Suprapubic skin (tissue), 4 donors: ENCODE measurements at regions not wholly inside any gene's neighbourhood (a gene's known extent, or its start where the extent isn't known, plus 50 kb on each side); places are given as distances from the start of the nearest gene placed in this dataset.

Experiments
- DNase-seq, 2 donors: peaks; one replicate each; pipeline ENCODE4 v3.0.0-alpha.2; 2019; ENCODE audit warnings: low spot score in 2 of 2
- H3K27ac ChIP-seq: fragments of 200-600 bp; sonication (generic); one replicate; pipeline ENCODE4 v1.5.1; 2019
- H3K27me3 ChIP-seq: fragments of 200-600 bp; sonication (generic); one replicate; pipeline ENCODE4 v1.5.1; 2019
- H3K36me3 ChIP-seq: fragments of 200-600 bp; sonication (generic); one replicate; pipeline ENCODE4 v1.5.1; 2019
- H3K4me1 ChIP-seq: fragments of 200-600 bp; sonication (generic); one replicate; pipeline ENCODE4 v1.5.1; 2019
- H3K4me3 ChIP-seq: fragments of 200-600 bp; sonication (generic); one replicate; pipeline ENCODE4 v1.5.1; 2019; ENCODE audit warnings: mild to moderate bottlenecking
- H3K9me3 ChIP-seq: fragments of 200-600 bp; sonication (generic); one replicate; pipeline ENCODE4 v1.5.1; 2019
- EP300 ChIP-seq: sonication (generic); formaldehyde crosslinking; IDR thresholded peaks from one replicate; pipeline ENCODE4 v1.6.1; 2017; ENCODE audit warnings: antibody characterized with exemption
- POLR2A ChIP-seq, 2 donors: fragments of 450-650 bp; IDR thresholded peaks; one replicate each; pipeline ENCODE4 v1.6.1; 2017; ENCODE audit warnings: antibody characterized with exemption in 2 of 2, mild to moderate bottlenecking in 2 of 2, moderate library complexity in 2 of 2
- POLR2AphosphoS5 ChIP-seq, 3 donors: sonication (generic); formaldehyde crosslinking; IDR thresholded peaks; one replicate each; pipeline ENCODE4 v1.6.1; 2017; ENCODE audit warnings: antibody characterized with exemption in 3 of 3
- WGBS: methylation state at CpG from one replicate; pipeline ENCODE4 v1.1.5; 2018; 5-methylcytosine and 5-hydroxymethylcytosine counted together
- TF ChIP-seq, protein P1 (sequence below), 2 donors: fragments of 200-600 bp in 1 of 2; fragments of 450-650 bp in 1 of 2; sonication (generic) in 1 of 2; IDR thresholded peaks; one replicate each; pipeline ENCODE4 v1.5.1; 2016 to 2019; ENCODE audit warnings: antibody characterized with exemption in 2 of 2, mild to moderate bottlenecking in 1 of 2, moderate library complexity in 1 of 2

- DNase-seq = no peak
- no peaks in the 10 kb centered on the region for H3K9me3 ChIP-seq
- H3K36me3 ChIP-seq = no peaks in the 10 kb centered on the region
- no peaks in the 10 kb centered on the region for H3K27me3 ChIP-seq
- no peak overlapping the region for H3K4me3 ChIP-seq
- TF ChIP-seq, protein P1, sequence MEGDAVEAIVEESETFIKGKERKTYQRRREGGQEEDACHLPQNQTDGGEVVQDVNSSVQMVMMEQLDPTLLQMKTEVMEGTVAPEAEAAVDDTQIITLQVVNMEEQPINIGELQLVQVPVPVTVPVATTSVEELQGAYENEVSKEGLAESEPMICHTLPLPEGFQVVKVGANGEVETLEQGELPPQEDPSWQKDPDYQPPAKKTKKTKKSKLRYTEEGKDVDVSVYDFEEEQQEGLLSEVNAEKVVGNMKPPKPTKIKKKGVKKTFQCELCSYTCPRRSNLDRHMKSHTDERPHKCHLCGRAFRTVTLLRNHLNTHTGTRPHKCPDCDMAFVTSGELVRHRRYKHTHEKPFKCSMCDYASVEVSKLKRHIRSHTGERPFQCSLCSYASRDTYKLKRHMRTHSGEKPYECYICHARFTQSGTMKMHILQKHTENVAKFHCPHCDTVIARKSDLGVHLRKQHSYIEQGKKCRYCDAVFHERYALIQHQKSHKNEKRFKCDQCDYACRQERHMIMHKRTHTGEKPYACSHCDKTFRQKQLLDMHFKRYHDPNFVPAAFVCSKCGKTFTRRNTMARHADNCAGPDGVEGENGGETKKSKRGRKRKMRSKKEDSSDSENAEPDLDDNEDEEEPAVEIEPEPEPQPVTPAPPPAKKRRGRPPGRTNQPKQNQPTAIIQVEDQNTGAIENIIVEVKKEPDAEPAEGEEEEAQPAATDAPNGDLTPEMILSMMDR (IDR thresholded peaks at IDR 0.05) = no peak
- no peak for TF ChIP-seq EP300
- WGBS = 90% methylated on average over 3 of the region's 3 CpGs
- no peak overlapping the region for H3K27ac ChIP-seq
- peaks cover 54% of the 10 kb centered on the region for H3K4me1 ChIP-seq
These were observed 80.9 kb upstream of the FUT8 start for GRCh38 chr14:65331652-65332051.

- WGBS = 89% methylated on average over 2 of the region's 2 CpGs
- Histone ChIP-seq H3K27ac (no peak overlapping the region), H3K4me1 (peaks cover 58% of the 10 kb centered on the region), H3K36me3 (no peaks in the 10 kb centered on the region), H3K4me3 (no peak overlapping the region), H3K27me3 (no peaks in the 10 kb centered on the region), H3K9me3 (no peaks in the 10 kb centered on the region)
- DNase-seq = no peak
- TF ChIP-seq POLR2A (IDR thresholded peaks at IDR 0.05) (no peak), POLR2AphosphoS5 (IDR thresholded peaks at IDR 0.05) (no peak), EP300 (no peak)
- TF ChIP-seq, protein P1 (IDR thresholded peaks at IDR 0.05) = no peak
These were observed 80.2 kb upstream of the FUT8 start for GRCh38 chr14:65332141-65332871.

GRCh38 chr14:65333943-65334687 is 78.4 kb upstream of the FUT8 start:
- Histone ChIP-seq H3K4me3 (no peak overlapping the region), H3K36me3 (no peaks in the 10 kb centered on the region), H3K4me1 (peaks cover 58% of the 10 kb centered on the region), H3K9me3 (no peaks in the 10 kb centered on the region), H3K27ac (peak overlapping the region; percentile 77), H3K27me3 (no peaks in the 10 kb centered on the region)
- TF ChIP-seq, protein P1 (IDR thresholded peaks at IDR 0.05) = no peak
- no peak for TF ChIP-seq EP300
- no peak for TF ChIP-seq POLR2AphosphoS5 (IDR thresholded peaks at IDR 0.05)
- TF ChIP-seq POLR2A (IDR thresholded peaks at IDR 0.05) = no peak
- WGBS = 31% methylated on average over 8 of the region's 8 CpGs
- DNase-seq = no peak

GRCh38 chr14:65334765-65335410 is 77.6 kb upstream of the FUT8 start:
- TF ChIP-seq POLR2AphosphoS5 (IDR thresholded peaks at IDR 0.05) (no peak), POLR2A (IDR thresholded peaks at IDR 0.05) (no peak), EP300 (no peak)
- TF ChIP-seq, protein P1 (IDR thresholded peaks at IDR 0.05) = no peak
- Histone ChIP-seq H3K27ac (peak overlapping the region; percentile 77), H3K4me1 (peaks cover 53% of the 10 kb centered on the region), H3K4me3 (no peak overlapping the region), H3K27me3 (no peaks in the 10 kb centered on the region), H3K36me3 (no peaks in the 10 kb centered on the region), H3K9me3 (no peaks in the 10 kb centered on the region)
- WGBS = 46% methylated on average over 8 of the region's 8 CpGs
- DNase-seq = no peak

DNA sequence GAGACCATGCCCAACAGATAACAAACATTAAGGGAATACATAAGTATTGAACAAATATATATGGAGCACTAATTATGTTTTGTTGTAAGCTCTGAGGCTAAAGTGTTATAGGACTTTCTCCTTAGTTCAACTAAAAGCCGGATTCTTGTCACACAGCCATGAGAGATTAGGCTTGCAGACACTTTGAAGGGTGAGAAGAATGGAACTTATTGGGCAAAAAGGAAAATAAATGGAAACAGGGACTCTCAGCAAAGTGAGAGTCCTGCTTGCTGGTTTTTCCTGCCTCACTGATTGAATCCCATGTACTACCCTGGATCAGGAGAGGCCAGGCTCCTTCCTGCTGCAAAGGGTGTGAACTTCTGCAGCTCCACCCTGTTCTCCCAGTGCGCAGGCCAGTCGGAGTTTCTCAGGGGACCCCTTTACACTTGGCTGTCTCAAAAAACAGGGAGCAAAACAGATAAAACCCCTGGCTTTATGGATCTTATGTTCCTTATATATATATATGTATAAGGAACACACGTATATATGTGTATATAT is 77.1 kb upstream of the FUT8 start:
- no peak for DNase-seq
- TF ChIP-seq, protein P1 (IDR thresholded peaks at IDR 0.05) = no peak
- TF ChIP-seq POLR2AphosphoS5 (IDR thresholded peaks at IDR 0.05) (no peak), EP300 (no peak), POLR2A (IDR thresholded peaks at IDR 0.05) (no peak)
- peak overlapping the region; percentile 77 for H3K27ac ChIP-seq
- peaks cover 47% of the 10 kb centered on the region for H3K4me1 ChIP-seq
- no peaks in the 10 kb centered on the region for H3K36me3 ChIP-seq
- WGBS = 65% methylated on average over 4 of the region's 4 CpGs
- no peaks in the 10 kb centered on the region for H3K27me3 ChIP-seq
- no peaks in the 10 kb centered on the region for H3K9me3 ChIP-seq
- H3K4me3 ChIP-seq = no peak overlapping the region
